ENCODE measurements at regions not wholly inside any gene's neighbourhood (a gene's known extent, or its start where the extent isn't known, plus 50 kb on each side); places are given as distances from the start of the nearest gene placed in this dataset.

DNA sequence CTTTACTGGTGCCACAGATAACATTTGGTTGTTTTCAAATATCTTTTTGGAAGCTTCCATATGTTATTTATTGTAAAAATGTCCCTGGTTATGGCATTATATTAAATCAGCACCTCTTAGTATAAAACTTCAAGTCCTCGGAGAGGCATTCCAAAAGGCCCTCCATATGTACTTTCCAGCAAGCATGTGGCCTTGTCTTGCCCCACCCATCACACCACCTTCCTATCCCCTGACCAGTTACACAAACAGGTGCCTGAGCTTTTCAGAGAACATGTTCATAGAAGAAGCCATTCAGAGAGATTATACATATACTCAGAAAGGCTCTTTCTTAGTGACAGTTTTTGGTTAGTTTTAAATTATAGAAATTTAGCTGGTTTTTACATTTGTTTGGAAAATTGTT is 92.4 kb upstream of the PRKG1 start:
- no peak for TF ChIP-seq CTCF (IDR thresholded peaks at IDR 0.05)
- no peak for TF ChIP-seq POLR2A (IDR thresholded peaks at IDR 0.05)

Measured in body of pancreas (tissue), 4 donors.